Neuronal stem cell (in vitro differentiated cells): ENCODE measurements at regions not wholly inside any gene's neighbourhood (a gene's known extent, or its start where the extent isn't known, plus 50 kb on each side); places are given as distances from the start of the nearest gene placed in this dataset.

ENCODE experiments used
- DNase-seq: peaks from one replicate; pipeline ENCODE4 v3.0.0-alpha.2; 2013; ENCODE audit warnings: low spot score
- H2AFZ ChIP-seq: one replicate; pipeline ENCODE4 v1.6.1; 2013; ENCODE audit warnings: mild to moderate bottlenecking, low read length, inconsistent platforms
- H2AK5ac ChIP-seq: 2 replicates; pipeline ENCODE4 v1.6.1; 2013; ENCODE audit warnings: low read depth, mild to moderate bottlenecking, inconsistent platforms, low read length, moderate library complexity, mixed read lengths
- H2BK120ac ChIP-seq: 2 replicates; pipeline ENCODE4 v1.6.1; 2013; ENCODE audit warnings: low read depth, mild to moderate bottlenecking, inconsistent platforms, low read length, moderate library complexity, mixed read lengths
- H2BK12ac ChIP-seq: one replicate; pipeline ENCODE4 v1.6.1; 2013; ENCODE audit warnings: low read length, inconsistent platforms
- H2BK15ac ChIP-seq: 2 replicates; pipeline ENCODE4 v1.6.1; 2013; ENCODE audit warnings: mild to moderate bottlenecking, low read length, inconsistent platforms, mixed read lengths
- H2BK5ac ChIP-seq: one replicate; pipeline ENCODE4 v1.6.1; 2013; ENCODE audit warnings: inconsistent platforms, mild to moderate bottlenecking, low read length, moderate library complexity
- H3K14ac ChIP-seq: one replicate; pipeline ENCODE4 v1.6.1; 2013; ENCODE audit warnings: low read length, inconsistent platforms
- H3K18ac ChIP-seq: 2 replicates; pipeline ENCODE4 v1.6.1; 2013; ENCODE audit warnings: low read length, inconsistent platforms
- H3K23ac ChIP-seq: 2 replicates; pipeline ENCODE4 v1.6.1; 2013; ENCODE audit warnings: low read depth, mild to moderate bottlenecking, mixed read lengths, low read length, inconsistent platforms; ENCODE audit not compliant: poor library complexity
- H3K27ac ChIP-seq: replicated peaks from 3 replicates; pipeline ENCODE4 v1.5.1; 2013; ENCODE audit warnings: low read length, inconsistent platforms
- H3K27me3 ChIP-seq, 3 experiments: 2 replicates each; pipeline ENCODE4 v1.6.1; 2013; ENCODE audit warnings: low read length in 3 of 3, mild to moderate bottlenecking in 2 of 3, inconsistent platforms in 1 of 3, low read depth in 1 of 3, mixed read lengths in 1 of 3, moderate library complexity in 1 of 3; ENCODE audit not compliant: control insufficient read depth in 3 of 3, insufficient read depth in 3 of 3
- H3K36me3 ChIP-seq, 2 donors: replicated peaks in 1 of 2; 2 replicates each; pipeline ENCODE4 v1.6.1; 2013; ENCODE audit warnings: low read length in 2 of 2; ENCODE audit not compliant: control insufficient read depth in 2 of 2, insufficient read depth in 2 of 2
- H3K4ac ChIP-seq: 2 replicates; pipeline ENCODE4 v1.6.1; 2013; ENCODE audit warnings: inconsistent platforms, mild to moderate bottlenecking, low read length, moderate library complexity
- H3K4me1 ChIP-seq, 2 donors: 1 replicate in 1 of 2; 2 replicates in 1 of 2; pipeline ENCODE4 v1.6.1; 2013; ENCODE audit warnings: low read length in 2 of 2, low read depth in 1 of 2; ENCODE audit not compliant: control insufficient read depth in 2 of 2, insufficient read depth in 1 of 2
- H3K4me2 ChIP-seq: one replicate; pipeline ENCODE4 v1.6.1; 2013; ENCODE audit warnings: mild to moderate bottlenecking, low read length, inconsistent platforms; ENCODE audit not compliant: insufficient read depth, poor library complexity, severe bottlenecking
- H3K4me3 ChIP-seq, 2 donors: 2 replicates each; pipeline ENCODE4 v1.5.1; 2013; ENCODE audit warnings: low read length in 2 of 2, mild to moderate bottlenecking in 2 of 2, inconsistent platforms in 1 of 2, moderate library complexity in 1 of 2
- H3K79me1 ChIP-seq: one replicate; pipeline ENCODE4 v1.6.1; 2013; ENCODE audit warnings: low read depth, mild to moderate bottlenecking, inconsistent platforms, low read length, moderate library complexity
- H3K9ac ChIP-seq: one replicate; pipeline ENCODE4 v1.6.1; 2013; ENCODE audit warnings: mild to moderate bottlenecking, low read depth, low read length, inconsistent platforms; ENCODE audit not compliant: poor library complexity
- H3K9me3 ChIP-seq, 2 donors: replicated peaks in 1 of 2; 2 replicates each; pipeline versions ENCODE3 to v1.6.1; 2013; ENCODE audit warnings: low read length in 2 of 2, mild to moderate bottlenecking in 2 of 2, inconsistent platforms in 1 of 2, low read depth in 1 of 2, mixed read lengths in 1 of 2, moderate library complexity in 1 of 2; ENCODE audit not compliant: control insufficient read depth in 2 of 2, insufficient read depth in 1 of 2
- H4K8ac ChIP-seq: one replicate; pipeline ENCODE4 v1.6.1; 2013; ENCODE audit warnings: low read depth, mild to moderate bottlenecking, inconsistent platforms, low read length, moderate library complexity
- H4K91ac ChIP-seq: one replicate; pipeline ENCODE4 v1.6.1; 2013; ENCODE audit warnings: low read length, low read depth, mild to moderate bottlenecking, inconsistent platforms; ENCODE audit not compliant: poor library complexity
- WGBS, 2 donors: extraction: QIAGEN DNeasy Blood & Tissue Kit; methylation state at CpG; one replicate each; pipeline ENCODE4 v1.1.7; 2013; ENCODE audit warnings: missing lambda C conversion rate in 2 of 2, mixed read lengths in 1 of 2; ENCODE audit not compliant: insufficient read length in 2 of 2, insufficient replicate concordance in 1 of 2; ENCODE audit errors: extremely low coverage in 2 of 2; 5-methylcytosine and 5-hydroxymethylcytosine counted together

- no CpG with 5 or more reads among the region's 17 CpGs for WGBS, 2 donors
- H2BK120ac ChIP-seq: no peak overlapping the region
- no peak overlapping the region for H2AFZ ChIP-seq
- H2BK15ac ChIP-seq: no peak overlapping the region
- H2BK12ac ChIP-seq: no peak overlapping the region
- no peak overlapping the region for H3K4ac ChIP-seq
- no peaks in the 10 kb centered on the region for H3K36me3 ChIP-seq
- no peak overlapping the region for H2AK5ac ChIP-seq
- H3K4me3 ChIP-seq: no peak overlapping the region
- H4K8ac ChIP-seq: no peak overlapping the region
- H3K14ac ChIP-seq: no peak overlapping the region
- DNase-seq: no peak
- H2BK5ac ChIP-seq: peak overlapping the region; percentile 11
- peaks cover 0 to 2% of the 10 kb centered on the region in 2 donors for H3K9me3 ChIP-seq
- H3K18ac ChIP-seq: peak overlapping the region; percentile 65
- H3K27ac ChIP-seq: no peak overlapping the region
- H4K91ac ChIP-seq: no peak overlapping the region
- H3K23ac ChIP-seq: peak overlapping the region; percentile 45
- H3K79me1 ChIP-seq: no peaks in the 10 kb centered on the region
- H3K9ac ChIP-seq: no peak overlapping the region
- no peaks in the 10 kb centered on the region for H3K4me1 ChIP-seq
- H3K4me2 ChIP-seq: no peak overlapping the region
- H3K27me3 ChIP-seq: peaks cover 0 to 9% (median 0%) of the 10 kb centered on the region in 3 experiments
These were observed 115.9 kb downstream of the LITAF start for GRCh38 chr16:11470676-11471415.

GRCh38 chr16:11471548-11471947 lies 115.2 kb downstream of the LITAF start:
- Histone ChIP-seq H3K79me1 (no peaks in the 10 kb centered on the region), H2BK120ac (no peak overlapping the region), H3K4me2 (no peak overlapping the region), H2AFZ (no peak overlapping the region), H2AK5ac (peak overlapping the region; percentile 70), H3K36me3 (peaks cover 0 to 3% of the 10 kb centered on the region in 2 donors), H3K4me3 (no peak overlapping the region), H4K8ac (peak overlapping the region; percentile 65), H3K9me3 (peaks cover 0 to 2% of the 10 kb centered on the region in 2 donors), H3K27ac (no peak overlapping the region), H3K23ac (peak overlapping the region; percentile 93), H3K27me3 (peaks cover 0 to 9% (median 0%) of the 10 kb centered on the region in 3 experiments), H2BK12ac (peak overlapping the region; percentile 84), H3K14ac (peak overlapping the region; percentile 38), H4K91ac (no peak overlapping the region), H2BK15ac (no peak overlapping the region), H3K18ac (peak overlapping the region; percentile 80), H3K9ac (peak overlapping the region; percentile 21), H2BK5ac (no peak overlapping the region), H3K4me1 (peaks cover 0 to 3% of the 10 kb centered on the region in 2 donors), H3K4ac (no peak overlapping the region)
- no CpG with 5 or more reads among the region's 12 CpGs for WGBS, 2 donors
- DNase-seq: no peak

GRCh38 chr16:11472410-11472809 lies 114.3 kb downstream of the LITAF start:
- no peak for DNase-seq
- H2BK120ac ChIP-seq: no peak overlapping the region
- no peak overlapping the region for H2BK5ac ChIP-seq
- no peak overlapping the region for H3K23ac ChIP-seq
- peaks cover 0 to 9% (median 0%) of the 10 kb centered on the region in 3 experiments for H3K27me3 ChIP-seq
- H3K18ac ChIP-seq: no peak overlapping the region
- H3K79me1 ChIP-seq: no peaks in the 10 kb centered on the region
- peaks cover 0 to 3% of the 10 kb centered on the region in 2 donors for H3K36me3 ChIP-seq
- H3K4me2 ChIP-seq: no peak overlapping the region
- peaks cover 0 to 3% of the 10 kb centered on the region in 2 donors for H3K4me1 ChIP-seq
- H3K27ac ChIP-seq: no peak overlapping the region
- H3K9me3 ChIP-seq: peaks cover 0 to 2% of the 10 kb centered on the region in 2 donors
- H3K4ac ChIP-seq: no peak overlapping the region
- H2AK5ac ChIP-seq: no peak overlapping the region
- no peak overlapping the region for H3K9ac ChIP-seq
- no CpG with 5 or more reads among the region's 4 CpGs for WGBS, 2 donors
- H3K4me3 ChIP-seq: no peak overlapping the region
- H2AFZ ChIP-seq: no peak overlapping the region
- H3K14ac ChIP-seq: no peak overlapping the region
- H2BK15ac ChIP-seq: no peak overlapping the region
- no peak overlapping the region for H2BK12ac ChIP-seq
- no peak overlapping the region for H4K91ac ChIP-seq
- H4K8ac ChIP-seq: no peak overlapping the region

DNA sequence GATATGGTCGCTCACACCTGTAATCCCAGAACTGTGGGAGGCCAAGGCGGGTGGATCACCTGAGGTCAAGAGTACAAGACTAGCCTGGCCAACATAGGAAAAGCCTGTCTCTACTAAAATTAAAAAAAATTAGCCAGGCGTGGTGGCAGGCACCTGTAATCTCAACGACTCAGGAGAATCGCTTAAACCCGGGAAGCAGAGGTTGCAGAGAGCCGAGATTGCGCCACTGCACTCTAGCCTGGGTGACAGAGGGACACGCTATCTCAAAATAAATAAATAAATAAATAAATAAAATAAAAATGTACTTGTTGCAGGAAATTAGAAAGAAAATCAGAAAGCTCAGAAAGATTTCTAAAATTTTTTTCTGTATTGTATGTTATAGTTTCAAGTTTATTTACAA lies 113.9 kb downstream of the LITAF start:
- Histone ChIP-seq H3K27me3 (peaks cover 0 to 9% (median 0%) of the 10 kb centered on the region in 3 experiments), H3K9me3 (peaks cover 0 to 2% of the 10 kb centered on the region in 2 donors), H2BK120ac (no peak overlapping the region), H3K4me2 (no peak overlapping the region), H2BK5ac (no peak overlapping the region), H2AFZ (no peak overlapping the region), H4K91ac (no peak overlapping the region), H3K18ac (no peak overlapping the region), H3K23ac (no peak overlapping the region), H3K4ac (no peak overlapping the region), H4K8ac (no peak overlapping the region), H2AK5ac (no peak overlapping the region), H3K79me1 (no peaks in the 10 kb centered on the region), H3K9ac (no peak overlapping the region), H2BK15ac (no peak overlapping the region), H3K14ac (no peak overlapping the region), H3K4me3 (no peak overlapping the region), H2BK12ac (no peak overlapping the region), H3K27ac (no peak overlapping the region), H3K4me1 (peaks cover 0 to 3% of the 10 kb centered on the region in 2 donors), H3K36me3 (peaks cover 0 to 3% of the 10 kb centered on the region in 2 donors)
- no CpG with 5 or more reads among the region's 9 CpGs for WGBS, 2 donors
- no peak for DNase-seq
